BLaER1 (cell line): ENCODE measurements at regions not wholly inside any gene's neighbourhood (a gene's known extent, or its start where the extent isn't known, plus 50 kb on each side); places are given as distances from the start of the nearest gene placed in this dataset.

Experiments used
- H3K27ac ChIP-seq: shearing (Covaris generic); formaldehyde crosslinking; 2 replicates; pipeline ENCODE4 v1.8.1; 2022
- H3K27me3 ChIP-seq: shearing (Covaris generic); formaldehyde crosslinking; 2 replicates; pipeline ENCODE4 v1.8.1; 2022
- H3K36me3 ChIP-seq: shearing (Covaris generic); formaldehyde crosslinking; 2 replicates; pipeline ENCODE4 v1.8.1; 2022
- H3K4me1 ChIP-seq: shearing (Covaris generic); formaldehyde crosslinking; 2 replicates; pipeline ENCODE4 v1.8.1; 2022
- H3K4me2 ChIP-seq: shearing (Covaris generic); formaldehyde crosslinking; 2 replicates; pipeline ENCODE4 v1.8.1; 2022
- H3K4me3 ChIP-seq: shearing (Covaris generic); formaldehyde crosslinking; 2 replicates; pipeline ENCODE4 v1.8.1; 2022
- H3K9ac ChIP-seq: shearing (Covaris generic); formaldehyde crosslinking; 2 replicates; pipeline ENCODE4 v1.8.1; 2022
- H3K9me3 ChIP-seq: shearing (Covaris generic); formaldehyde crosslinking; 2 replicates; pipeline ENCODE4 v1.8.1; 2022
- H4K20me1 ChIP-seq: shearing (Covaris generic); formaldehyde crosslinking; 2 replicates; pipeline ENCODE4 v1.8.1; 2022
- Cebpa-rat ChIP-seq: shearing (Covaris generic); IDR thresholded peaks from 2 replicates; pipeline ENCODE4 v1.8.1; 2022

DNA sequence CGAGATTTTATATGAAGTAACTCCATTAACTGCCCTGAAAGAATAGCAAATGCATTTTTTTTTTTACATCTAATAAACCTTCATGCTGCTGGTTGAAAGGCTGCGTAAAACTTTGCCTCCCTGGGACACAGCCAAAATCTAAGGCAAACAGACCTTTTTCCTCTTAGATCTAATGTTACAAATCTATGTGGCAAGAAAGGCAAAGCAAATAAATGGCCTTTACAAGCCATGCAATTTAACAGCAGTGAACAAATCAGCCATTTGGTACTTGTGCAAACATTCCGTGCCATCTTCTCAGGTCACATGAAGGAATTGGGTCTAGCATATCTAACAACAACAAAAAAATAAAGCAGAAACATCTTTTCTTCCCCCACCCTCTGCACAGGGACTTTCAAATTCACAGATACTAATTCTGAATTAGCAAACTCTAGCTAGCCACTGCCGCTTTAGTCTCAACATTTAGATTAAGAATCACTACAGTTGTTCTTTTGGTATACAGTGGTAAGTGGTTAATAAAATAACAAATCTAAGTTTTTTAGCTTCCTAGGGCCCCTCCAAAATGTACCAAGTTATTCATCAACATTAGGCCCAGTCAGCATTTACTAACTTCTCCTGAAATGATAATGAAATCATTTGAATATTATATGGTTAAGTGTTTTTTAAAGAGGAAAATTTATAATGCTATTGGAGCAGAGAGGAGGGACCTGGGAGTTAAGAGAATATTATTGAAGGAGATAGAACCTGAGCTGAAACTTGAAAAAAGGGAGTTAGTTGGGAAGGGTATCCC, 593.8 kb downstream of the SMARCA1 start:
- H3K4me1 ChIP-seq = 0 out of 2 replicates have a peak, but pooled peaks cover 7% of the 10 kb centered on the region
- H4K20me1 ChIP-seq = no peaks in the 10 kb centered on the region
- H3K4me2 ChIP-seq = no peak overlapping the region
- no peaks in the 10 kb centered on the region for H3K36me3 ChIP-seq
- no peak for TF ChIP-seq Cebpa-rat
- peaks cover 43% of the 10 kb centered on the region for H3K27me3 ChIP-seq
- peaks cover 7% of the 10 kb centered on the region for H3K9me3 ChIP-seq
- no peak overlapping the region for H3K27ac ChIP-seq
- no peak overlapping the region for H3K4me3 ChIP-seq
- no peak overlapping the region for H3K9ac ChIP-seq

DNA sequence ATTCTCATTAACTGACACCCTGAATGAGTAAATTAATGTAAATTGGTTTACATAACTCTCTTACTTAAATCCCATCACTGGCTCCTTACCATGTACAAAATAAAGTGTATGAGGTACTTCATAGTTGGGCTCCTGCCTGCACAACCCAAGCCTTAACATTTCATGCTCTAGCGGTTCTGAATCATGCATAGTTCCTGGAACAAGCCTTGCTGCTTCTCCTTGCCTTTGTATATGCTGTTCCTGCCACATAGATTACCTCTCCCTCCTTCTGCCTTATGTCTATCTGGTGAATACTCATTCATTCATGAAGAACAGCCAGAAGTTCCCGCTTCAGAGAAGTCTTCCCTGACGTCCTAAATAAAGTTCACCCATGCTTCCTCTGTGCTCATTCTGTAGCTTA, 594.7 kb downstream of the SMARCA1 start:
- Histone ChIP-seq H3K27ac (no peak overlapping the region), H3K4me3 (no peak overlapping the region), H4K20me1 (no peaks in the 10 kb centered on the region), H3K9me3 (peaks cover 7% of the 10 kb centered on the region), H3K9ac (no peak overlapping the region), H3K4me2 (no peak overlapping the region), H3K36me3 (no peaks in the 10 kb centered on the region), H3K27me3 (peaks cover 43% of the 10 kb centered on the region), H3K4me1 (0 out of 2 replicates have a peak, but pooled peaks cover 7% of the 10 kb centered on the region)
- TF ChIP-seq Cebpa-rat = no peak

DNA sequence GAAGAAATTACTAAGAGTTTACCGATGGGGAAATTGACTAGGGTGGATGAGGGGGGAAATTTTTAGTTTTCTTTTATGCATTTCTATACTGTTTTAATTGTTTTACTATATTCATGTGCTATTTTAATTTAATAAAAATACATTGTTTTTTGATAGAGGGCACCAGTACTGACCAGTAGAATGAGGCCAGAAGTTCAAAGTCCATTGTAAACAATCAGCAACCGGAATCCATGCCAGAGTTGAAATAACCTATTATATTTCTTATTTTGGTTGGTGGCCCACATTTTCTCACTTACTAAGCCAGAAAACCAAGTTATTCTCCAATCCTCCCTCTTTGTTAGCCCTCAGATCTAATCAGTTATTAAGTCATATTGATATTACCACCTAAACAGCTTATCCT, 595.9 kb downstream of the SMARCA1 start:
- Histone ChIP-seq H3K9ac (no peak overlapping the region), H3K4me3 (no peak overlapping the region), H3K27me3 (peaks cover 50% of the 10 kb centered on the region), H3K27ac (no peak overlapping the region), H3K36me3 (no peaks in the 10 kb centered on the region), H4K20me1 (no peaks in the 10 kb centered on the region), H3K4me2 (no peak overlapping the region), H3K9me3 (peaks cover 7% of the 10 kb centered on the region), H3K4me1 (0 out of 2 replicates have a peak, but pooled peaks cover 7% of the 10 kb centered on the region)
- no peak for TF ChIP-seq Cebpa-rat

DNA sequence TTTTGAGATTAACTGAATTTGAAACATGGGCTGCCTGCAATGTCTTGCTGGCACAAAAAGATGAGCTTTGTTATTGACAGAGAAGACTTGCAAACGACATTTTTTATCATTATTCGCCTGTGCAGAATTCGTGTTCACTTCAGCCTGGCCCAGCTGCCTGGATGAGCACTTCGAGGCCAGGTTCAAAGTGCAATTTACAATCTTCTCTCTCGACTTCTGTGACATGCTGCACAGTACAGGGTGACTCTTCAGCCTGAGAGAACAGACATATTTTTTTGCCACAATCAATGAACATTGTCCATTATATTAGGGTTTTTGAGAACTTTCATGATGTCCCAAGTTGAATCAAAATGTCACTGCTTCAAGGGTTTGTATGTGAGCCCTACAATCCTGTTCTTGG, 616.5 kb downstream of the SMARCA1 start:
- Histone ChIP-seq H3K27ac (no peak overlapping the region), H3K4me2 (no peak overlapping the region), H3K9me3 (no peaks in the 10 kb centered on the region), H3K27me3 (peaks cover 66% of the 10 kb centered on the region), H4K20me1 (no peaks in the 10 kb centered on the region), H3K9ac (no peak overlapping the region), H3K4me1 (no peaks in the 10 kb centered on the region), H3K36me3 (no peaks in the 10 kb centered on the region), H3K4me3 (no peak overlapping the region)
- TF ChIP-seq Cebpa-rat = no peak

DNA sequence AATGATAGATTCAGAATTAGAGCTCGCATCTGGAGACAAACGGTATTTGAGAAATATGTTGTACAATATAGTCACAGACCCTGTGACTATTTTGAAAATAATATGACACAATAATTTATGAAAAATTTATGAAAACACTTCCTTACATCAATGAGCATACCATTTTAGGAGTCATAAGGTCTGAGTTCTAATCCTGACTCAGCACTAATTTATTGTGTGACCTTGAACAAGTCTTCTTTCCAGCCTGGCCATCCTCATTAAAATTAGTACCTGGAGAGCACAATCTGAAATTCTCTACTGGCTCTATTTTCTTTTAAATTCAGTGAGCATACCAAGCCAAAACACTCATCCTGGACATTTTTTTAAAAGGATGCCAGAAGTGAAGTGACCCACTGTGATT, 622.3 kb downstream of the SMARCA1 start:
- H3K36me3 ChIP-seq = no peaks in the 10 kb centered on the region
- no peak overlapping the region for H3K4me3 ChIP-seq
- no peak for TF ChIP-seq Cebpa-rat
- peaks cover 83% of the 10 kb centered on the region for H3K27me3 ChIP-seq
- no peaks in the 10 kb centered on the region for H4K20me1 ChIP-seq
- no peak overlapping the region for H3K4me2 ChIP-seq
- no peaks in the 10 kb centered on the region for H3K4me1 ChIP-seq
- no peak overlapping the region for H3K27ac ChIP-seq
- no peak overlapping the region for H3K9ac ChIP-seq
- no peaks in the 10 kb centered on the region for H3K9me3 ChIP-seq

DNA sequence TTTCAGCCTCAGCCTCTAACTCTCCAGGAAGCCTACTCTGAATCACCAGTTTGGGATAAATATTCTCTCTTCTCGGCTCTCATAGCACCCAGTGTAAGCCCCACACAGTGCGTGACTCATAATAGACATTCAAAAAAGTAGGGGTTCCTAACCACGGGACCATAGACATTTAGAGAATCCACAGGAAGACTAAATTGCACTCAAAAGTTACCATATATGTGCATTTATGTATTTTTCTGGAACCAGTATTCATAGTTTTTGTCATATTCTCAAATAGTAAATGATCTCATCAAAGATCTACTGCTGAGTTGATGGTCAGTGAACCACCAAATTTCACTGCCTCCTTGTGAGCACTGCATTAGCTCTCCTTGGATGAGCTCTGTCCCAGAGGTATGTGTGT, 625.7 kb downstream of the SMARCA1 start:
- Histone ChIP-seq H3K4me1 (no peaks in the 10 kb centered on the region), H3K36me3 (no peaks in the 10 kb centered on the region), H3K27me3 (peaks cover 76% of the 10 kb centered on the region), H3K9ac (no peak overlapping the region), H3K4me3 (no peak overlapping the region), H3K4me2 (no peak overlapping the region), H3K27ac (no peak overlapping the region), H3K9me3 (no peaks in the 10 kb centered on the region), H4K20me1 (no peaks in the 10 kb centered on the region)
- TF ChIP-seq Cebpa-rat = no peak

DNA sequence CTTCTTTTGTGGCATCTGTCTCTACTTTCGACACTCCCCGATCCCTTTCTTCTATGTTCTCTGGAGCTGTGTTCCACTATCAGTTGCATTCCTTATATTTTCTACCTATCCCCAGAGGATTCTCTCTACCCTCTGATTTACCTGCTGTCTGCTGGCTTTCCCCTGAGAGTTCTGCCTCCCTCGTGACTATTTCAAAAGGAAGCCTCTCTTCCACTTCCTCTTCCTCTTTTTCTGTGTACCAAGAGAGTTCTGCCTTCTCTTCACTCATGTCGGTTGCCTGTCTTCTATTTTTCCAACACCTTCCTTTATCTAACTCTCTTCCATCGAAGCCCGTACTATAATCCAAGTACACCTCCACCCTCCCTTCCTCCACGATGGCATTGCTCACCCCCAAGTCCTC, 631.7 kb downstream of the SMARCA1 start:
- Histone ChIP-seq H3K36me3 (no peaks in the 10 kb centered on the region), H3K4me3 (no peak overlapping the region), H3K9ac (no peak overlapping the region), H3K9me3 (no peaks in the 10 kb centered on the region; the same call in 1 of the 2 replicates), H4K20me1 (no peaks in the 10 kb centered on the region), H3K4me1 (peaks cover 6% of the 10 kb centered on the region; the same call in 1 of the 2 replicates), H3K27ac (no peak overlapping the region), H3K4me2 (peak overlapping the region; percentile 12; the same call in 1 of the 2 replicates), H3K27me3 (peaks cover 79% of the 10 kb centered on the region)
- no peak for TF ChIP-seq Cebpa-rat

DNA sequence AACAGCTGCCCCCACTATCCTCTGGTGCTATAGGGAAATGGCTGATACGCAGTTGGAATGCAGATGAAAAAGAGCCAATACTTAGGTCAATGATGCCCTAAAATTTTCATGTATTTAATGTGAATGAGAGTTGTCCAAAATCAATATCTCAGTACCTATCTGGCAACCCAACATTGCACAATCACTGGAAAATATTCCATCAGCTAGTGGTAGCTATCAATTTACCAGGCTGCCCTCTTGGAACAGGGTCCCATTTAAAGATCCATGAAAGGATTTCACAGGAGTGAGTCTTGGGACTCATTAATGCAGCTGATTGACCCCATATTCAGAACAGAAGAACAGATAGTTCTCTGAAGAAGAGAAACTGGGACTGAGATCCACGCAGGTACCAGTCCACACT, 638.9 kb downstream of the SMARCA1 start:
- H3K9me3 ChIP-seq = no peaks in the 10 kb centered on the region
- no peak overlapping the region for H3K4me3 ChIP-seq
- no peaks in the 10 kb centered on the region for H3K36me3 ChIP-seq
- H3K4me2 ChIP-seq = no peak overlapping the region
- peaks cover 87% of the 10 kb centered on the region for H3K27me3 ChIP-seq
- no peaks in the 10 kb centered on the region; the same call in 1 of the 2 replicates for H4K20me1 ChIP-seq
- no peak for TF ChIP-seq Cebpa-rat
- H3K4me1 ChIP-seq = no peaks in the 10 kb centered on the region
- no peak overlapping the region for H3K9ac ChIP-seq
- H3K27ac ChIP-seq = no peak overlapping the region

DNA sequence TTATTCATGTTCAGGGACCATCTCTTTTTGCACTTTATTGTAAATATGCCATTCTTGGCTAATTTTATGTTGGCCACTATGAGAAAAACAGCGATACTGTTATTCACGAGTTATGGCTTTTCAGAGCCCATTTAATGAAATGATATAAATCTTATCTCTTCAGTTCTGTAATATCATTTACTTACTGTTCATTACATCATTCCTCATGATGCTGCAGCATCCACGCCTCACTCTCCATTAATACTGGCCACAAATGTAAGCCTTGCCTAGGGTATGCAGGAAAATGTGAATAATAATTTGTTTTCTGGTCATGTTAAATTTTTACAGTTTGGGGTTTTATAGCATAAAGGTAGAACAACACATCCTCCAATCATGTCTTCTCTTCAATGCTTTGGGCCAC, 639.6 kb downstream of the SMARCA1 start:
- no peaks in the 10 kb centered on the region; the same call in 1 of the 2 replicates for H4K20me1 ChIP-seq
- no peak overlapping the region for H3K9ac ChIP-seq
- no peaks in the 10 kb centered on the region for H3K4me1 ChIP-seq
- no peaks in the 10 kb centered on the region for H3K9me3 ChIP-seq
- no peak for TF ChIP-seq Cebpa-rat
- H3K36me3 ChIP-seq = no peaks in the 10 kb centered on the region
- H3K27me3 ChIP-seq = peaks cover 93% of the 10 kb centered on the region
- no peak overlapping the region for H3K4me3 ChIP-seq
- no peak overlapping the region for H3K4me2 ChIP-seq
- H3K27ac ChIP-seq = no peak overlapping the region

DNA sequence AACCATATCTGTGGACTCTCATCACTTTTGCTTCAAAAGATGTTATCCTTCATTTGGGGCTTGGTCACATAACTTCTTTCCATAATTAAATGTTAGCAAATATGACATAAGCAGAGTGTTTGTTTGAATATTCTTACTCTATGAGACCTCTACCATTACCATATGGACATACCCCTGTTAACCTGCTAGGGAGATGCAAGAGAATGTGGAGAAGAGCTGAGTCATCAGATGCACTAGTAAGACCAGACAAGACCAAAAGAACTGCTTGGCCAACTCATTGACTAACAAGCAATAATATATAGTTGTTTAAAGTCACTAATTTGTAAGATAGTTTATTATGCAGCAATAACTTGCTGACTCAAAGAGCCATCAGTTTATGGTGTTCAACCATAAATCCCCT, 652.9 kb downstream of the SMARCA1 start:
- no peak for TF ChIP-seq Cebpa-rat
- Histone ChIP-seq H3K9ac (no peak overlapping the region), H3K4me1 (no peaks in the 10 kb centered on the region)

More for the DNA sequence above, 652.9 kb downstream of the SMARCA1 start:
- H3K36me3 ChIP-seq = no peaks in the 10 kb centered on the region
- no peaks in the 10 kb centered on the region for H4K20me1 ChIP-seq
- H3K27me3 ChIP-seq = peaks cover 65% of the 10 kb centered on the region
- no peak overlapping the region for H3K4me2 ChIP-seq
- H3K9me3 ChIP-seq = no peaks in the 10 kb centered on the region
- no peak overlapping the region for H3K27ac ChIP-seq
- no peak overlapping the region for H3K4me3 ChIP-seq
